OCI-LY1 (cell line): ENCODE measurements at regions not wholly inside any gene's neighbourhood (a gene's known extent, or its start where the extent isn't known, plus 50 kb on each side); places are given as distances from the start of the nearest gene placed in this dataset.

Experiments
- H2AFZ ChIP-seq: fragments of 200-600 bp; sonication (generic), shearing (Covaris generic); 2 replicates; pipeline ENCODE4 v1.6.0; 2014; ENCODE audit warnings: antibody characterized with exemption, mild to moderate bottlenecking, low read length
- H3F3A ChIP-seq: fragments of 200-600 bp; sonication (generic), shearing (Covaris generic); 2 replicates; pipeline ENCODE4 v1.6.0; 2014; ENCODE audit warnings: mild to moderate bottlenecking, antibody characterized with exemption, low read length, moderate library complexity; ENCODE audit not compliant: insufficient read depth
- H3K27ac ChIP-seq: fragments of 200-600 bp; sonication (generic); 2 replicates; pipeline ENCODE4 v1.5.1; 2014; ENCODE audit warnings: low read length, mixed run types, mild to moderate bottlenecking, low read depth; ENCODE audit not compliant: poor library complexity, severe bottlenecking
- H3K27me3 ChIP-seq: fragments of 200-600 bp; sonication (generic); 2 replicates; pipeline ENCODE4 v1.6.0; 2014; ENCODE audit warnings: antibody characterized with exemption, mild to moderate bottlenecking, low read length, moderate library complexity; ENCODE audit not compliant: insufficient read depth
- H3K36me3 ChIP-seq: fragments of 200-600 bp; sonication (generic); 2 replicates; pipeline ENCODE4 v1.6.1; 2014; ENCODE audit warnings: mild to moderate bottlenecking, antibody characterized with exemption, low read length, moderate library complexity, mixed read lengths; ENCODE audit not compliant: insufficient read depth
- H3K4me1 ChIP-seq: fragments of 200-600 bp; sonication (generic); 2 replicates; pipeline ENCODE4 v1.5.1; 2014; ENCODE audit warnings: mild to moderate bottlenecking, low read length, moderate library complexity; ENCODE audit not compliant: insufficient read depth, severe bottlenecking
- H3K4me2 ChIP-seq: fragments of 200-600 bp; sonication (generic), shearing (Covaris generic); 2 replicates; pipeline ENCODE4 v1.6.1; 2014; ENCODE audit warnings: low read length
- H3K4me3 ChIP-seq: fragments of 200-600 bp; sonication (generic); 2 replicates; pipeline ENCODE4 v1.5.1; 2014; ENCODE audit warnings: low read length, low read depth, mild to moderate bottlenecking, mixed read lengths; ENCODE audit not compliant: poor library complexity, severe bottlenecking
- H3K79me2 ChIP-seq: fragments of 200-600 bp; shearing (Covaris generic); 2 replicates; pipeline ENCODE4 v1.6.1; 2016; ENCODE audit warnings: mixed run types, low read length, mixed read lengths; ENCODE audit not compliant: insufficient read depth
- H3K9ac ChIP-seq: fragments of 200-600 bp; sonication (generic), shearing (Covaris generic); 2 replicates; pipeline ENCODE4 v1.6.1; 2014; ENCODE audit warnings: mild to moderate bottlenecking, low read length, mixed read lengths
- H3K9me2 ChIP-seq: fragments of 200-600 bp; sonication (generic), shearing (Covaris generic); 2 replicates; pipeline ENCODE4 v1.6.1; 2014; ENCODE audit warnings: low read depth, mild to moderate bottlenecking, low read length, mixed read lengths
- H3K9me3 ChIP-seq: fragments of 200-600 bp; shearing (Covaris generic); 2 replicates; pipeline ENCODE4 v1.6.1; 2014; ENCODE audit warnings: low read length, mixed read lengths
- H4K20me1 ChIP-seq: fragments of 200-600 bp; sonication (generic), shearing (Covaris generic); 2 replicates; pipeline ENCODE4 v1.6.0; 2016; ENCODE audit warnings: mild to moderate bottlenecking, low read length; ENCODE audit not compliant: insufficient read depth
- CTCF ChIP-seq: fragments of 200-600 bp; sonication (generic), shearing (Covaris generic); IDR thresholded peaks from 2 replicates; pipeline ENCODE4 v1.5.1; 2017; ENCODE audit warnings: mild to moderate bottlenecking, antibody characterized with exemption, low read length, moderate library complexity, mixed read lengths
- EZH2 ChIP-seq: fragments of 200-600 bp; sonication (generic), shearing (Covaris generic); IDR thresholded peaks from 2 replicates; pipeline ENCODE4 v1.8.0; 2017; ENCODE audit warnings: borderline replicate concordance, mixed run types, mild to moderate bottlenecking, antibody characterized with exemption, low read length, moderate library complexity, mixed read lengths

DNA sequence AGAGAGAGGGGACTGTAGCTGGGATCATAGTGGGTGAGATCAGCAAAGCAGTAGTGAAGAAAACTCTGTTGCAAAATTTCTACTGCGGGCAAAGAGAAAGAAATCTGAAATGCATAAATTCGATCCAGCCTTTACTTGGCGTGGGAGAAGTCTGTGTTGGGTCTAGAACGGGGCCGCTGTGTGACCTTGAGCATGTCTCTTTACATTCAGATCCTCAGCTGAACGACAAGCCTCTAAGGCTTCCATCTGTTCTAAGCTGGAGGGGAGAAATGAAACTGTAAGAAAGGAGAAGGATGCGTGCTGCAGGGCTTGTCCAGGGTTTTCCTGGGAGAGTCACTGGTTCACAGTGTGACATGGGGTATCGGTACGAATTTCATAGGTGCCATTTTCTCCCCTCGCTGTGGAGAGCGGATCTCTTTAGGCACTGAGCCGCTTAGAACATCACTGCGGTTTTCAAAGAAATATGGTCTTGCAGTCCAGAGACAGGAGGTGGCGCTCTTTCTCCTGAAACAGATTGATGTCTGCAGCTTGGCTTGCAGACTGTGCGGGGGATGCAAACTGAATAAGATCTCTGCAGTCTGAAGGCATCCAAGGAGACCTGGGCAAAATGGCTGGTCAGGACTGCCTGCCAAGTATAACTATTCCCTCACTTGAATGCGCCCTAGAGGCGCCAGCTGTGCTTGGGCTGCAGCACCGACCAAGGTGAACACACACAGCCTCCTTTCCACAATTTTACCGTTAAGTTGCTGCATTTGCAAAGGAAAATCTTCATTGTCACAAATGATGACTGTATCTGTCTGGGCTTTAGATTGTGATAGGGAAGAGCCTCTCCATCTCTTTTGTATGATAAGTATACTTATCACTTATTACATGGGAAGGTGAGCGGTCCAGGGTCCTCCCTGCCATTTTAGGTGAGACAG lies 104.1 kb downstream of the XCL2 start:
- Histone ChIP-seq H3K9me2 (no peaks in the 10 kb centered on the region), H3K27me3 (no peaks in the 10 kb centered on the region; the same call in 1 of the 2 replicates), H3K27ac (no peak overlapping the region), H4K20me1 (no peaks in the 10 kb centered on the region), H3K79me2 (no peaks in the 10 kb centered on the region), H3K9me3 (no peaks in the 10 kb centered on the region), H3K4me2 (no peak overlapping the region; the same call in 1 of the 2 replicates), H3K9ac (no peak overlapping the region), H3F3A (no peaks in the 10 kb centered on the region), H3K36me3 (no peaks in the 10 kb centered on the region), H3K4me1 (no peaks in the 10 kb centered on the region), H3K4me3 (no peak overlapping the region), H2AFZ (no peak overlapping the region)
- TF ChIP-seq CTCF (peak; percentile 86), EZH2 (no peak)

- Histone ChIP-seq H3K9ac (no peak overlapping the region), H3F3A (no peaks in the 10 kb centered on the region), H2AFZ (no peak overlapping the region), H3K4me1 (no peaks in the 10 kb centered on the region), H3K27ac (no peak overlapping the region), H3K9me2 (no peaks in the 10 kb centered on the region), H3K4me2 (no peak overlapping the region), H3K9me3 (no peaks in the 10 kb centered on the region), H3K4me3 (no peak overlapping the region), H3K27me3 (no peaks in the 10 kb centered on the region; the same call in 1 of the 2 replicates), H3K36me3 (no peaks in the 10 kb centered on the region), H3K79me2 (no peaks in the 10 kb centered on the region), H4K20me1 (no peaks in the 10 kb centered on the region)
- TF ChIP-seq EZH2 = no peak
- no peak for TF ChIP-seq CTCF
Measured at GRCh38 chr1:168438626-168439025, 105.2 kb downstream of the XCL2 start.

- Histone ChIP-seq H2AFZ (no peak overlapping the region), H3K4me3 (no peak overlapping the region), H3K27ac (no peak overlapping the region), H3K9me3 (no peaks in the 10 kb centered on the region), H3F3A (no peaks in the 10 kb centered on the region), H3K9ac (no peak overlapping the region), H3K9me2 (no peaks in the 10 kb centered on the region), H3K4me2 (no peak overlapping the region), H3K79me2 (no peaks in the 10 kb centered on the region), H3K36me3 (no peaks in the 10 kb centered on the region), H3K27me3 (no peaks in the 10 kb centered on the region; the same call in 1 of the 2 replicates), H4K20me1 (no peaks in the 10 kb centered on the region), H3K4me1 (no peaks in the 10 kb centered on the region)
- no peak for TF ChIP-seq EZH2
Measured at GRCh38 chr1:168437821-168438220, 106.0 kb downstream of the XCL2 start.
